GM19238 (cell line): ENCODE measurements at regions not wholly inside any gene's neighbourhood (a gene's known extent, or its start where the extent isn't known, plus 50 kb on each side); places are given as distances from the start of the nearest gene placed in this dataset.

Experiments
- DNase-seq: peaks from one replicate; pipeline ENCODE4 v3.0.0; 2011; ENCODE audit warnings: low spot score; ENCODE audit not compliant: insufficient read length

DNA sequence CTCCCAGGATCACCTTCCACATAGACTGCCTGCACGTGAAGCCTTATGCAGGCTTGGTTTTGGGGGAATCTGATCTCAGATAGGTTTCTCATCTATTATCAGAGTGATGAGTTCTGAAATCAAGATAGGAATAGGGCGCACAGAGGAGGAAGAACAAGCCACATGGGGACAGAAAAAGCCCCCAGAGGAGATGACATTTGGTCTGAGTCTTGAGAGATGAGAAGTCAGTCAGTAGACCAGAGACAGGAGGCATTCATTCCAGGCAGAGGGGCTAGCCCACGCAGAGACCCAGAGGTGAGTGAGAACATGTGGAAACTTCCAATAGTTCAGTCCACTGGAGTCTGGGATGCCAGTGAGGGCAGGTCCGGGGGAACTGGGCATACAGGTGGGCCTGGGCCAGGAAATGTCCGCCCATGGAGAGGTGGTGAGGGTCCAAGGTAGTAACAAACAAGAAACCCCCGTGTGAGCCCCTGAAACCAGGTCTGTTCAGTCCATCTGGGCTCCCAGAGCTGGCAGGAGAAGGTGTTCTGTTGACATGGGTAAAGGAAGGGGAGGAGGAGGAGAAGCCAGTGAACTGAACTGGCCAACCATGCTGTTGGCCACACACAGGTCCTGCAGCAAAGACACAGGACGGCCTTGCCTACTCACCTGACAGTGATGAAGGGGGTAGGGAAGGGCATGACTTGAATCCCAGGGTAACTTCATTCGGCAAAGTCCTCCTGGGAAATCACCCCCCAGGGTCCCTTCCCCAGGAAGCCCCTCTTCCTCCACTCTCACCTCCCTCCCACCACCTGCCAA lies 69.3 kb upstream of the SMNDC1 start:
- DNase-seq: no peak

DNA sequence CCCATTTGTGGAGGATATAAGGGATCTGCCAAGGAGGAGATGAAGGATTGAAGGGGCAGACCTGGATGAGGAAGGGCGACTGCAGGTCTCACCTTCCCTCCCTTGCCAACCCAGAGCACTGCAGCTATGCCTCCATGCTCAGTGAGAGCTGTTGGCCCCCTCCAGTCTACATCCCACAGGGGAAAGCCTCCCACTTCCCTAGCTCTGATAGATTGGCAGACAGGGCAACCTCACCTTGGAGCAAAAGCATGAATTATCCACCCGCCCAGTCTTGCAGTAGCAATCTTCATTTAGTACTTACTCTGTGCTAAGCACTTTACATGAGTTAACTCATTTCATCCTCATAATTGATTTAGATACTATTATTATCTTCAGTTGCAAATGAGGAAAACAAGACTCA lies 70.4 kb upstream of the SMNDC1 start:
- DNase-seq: no peak

DNA sequence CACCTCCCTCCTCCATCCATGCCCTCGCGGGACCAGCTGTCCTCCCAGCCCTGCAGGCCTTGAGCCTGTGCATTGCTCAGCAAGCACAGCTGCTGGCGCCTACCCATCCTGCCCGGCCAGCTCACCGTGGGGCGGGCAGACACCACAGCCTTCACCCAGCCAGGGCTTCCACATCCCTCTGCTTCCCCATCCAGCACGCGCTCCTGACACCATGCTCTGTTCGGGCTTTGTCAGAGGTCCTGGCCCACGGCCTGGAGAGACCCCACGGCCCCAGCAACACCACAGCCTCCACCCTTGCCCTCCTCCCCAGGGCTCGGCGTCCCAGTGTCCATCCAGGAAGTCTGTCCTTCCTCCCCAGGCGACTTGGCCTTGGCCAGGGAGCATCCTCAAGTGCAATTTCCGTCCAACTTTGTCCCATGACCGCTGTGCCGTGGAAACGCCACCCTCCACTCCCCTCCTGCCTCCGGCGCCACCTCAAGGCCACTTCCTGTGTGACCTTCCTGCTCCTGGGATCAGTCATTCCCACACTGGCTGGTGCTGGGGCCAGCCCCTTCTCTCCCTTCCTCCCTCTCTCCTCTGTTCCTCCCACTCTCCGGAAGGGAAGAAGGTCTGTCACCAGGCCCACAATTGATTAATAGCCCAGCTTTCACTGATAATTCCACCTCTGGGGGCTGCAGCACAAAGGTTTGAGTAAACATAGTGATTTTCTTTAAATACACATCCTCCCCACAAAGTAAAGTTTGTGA lies 71.5 kb upstream of the SMNDC1 start:
- no peak for DNase-seq

DNA sequence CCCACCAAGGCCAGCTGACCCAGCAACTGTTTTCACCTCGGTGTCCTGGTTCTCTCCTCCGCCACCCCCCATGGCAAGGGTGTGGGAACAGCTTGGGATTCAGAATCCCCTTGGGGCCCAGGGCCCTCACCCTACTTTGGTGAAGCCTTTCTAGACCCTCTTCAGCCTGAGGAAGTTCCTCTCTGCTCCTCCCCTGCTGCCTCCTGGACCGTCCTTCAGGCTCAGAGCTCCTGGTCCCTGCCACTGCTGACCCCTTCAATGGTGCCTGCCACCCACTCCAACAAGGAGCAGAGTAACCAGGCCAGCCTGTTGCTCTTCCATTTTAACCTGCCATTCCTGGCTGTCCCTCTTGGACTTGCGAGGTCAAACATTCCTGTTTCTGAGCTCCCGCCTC lies 72.0 kb upstream of the SMNDC1 start:
- no peak for DNase-seq

DNA sequence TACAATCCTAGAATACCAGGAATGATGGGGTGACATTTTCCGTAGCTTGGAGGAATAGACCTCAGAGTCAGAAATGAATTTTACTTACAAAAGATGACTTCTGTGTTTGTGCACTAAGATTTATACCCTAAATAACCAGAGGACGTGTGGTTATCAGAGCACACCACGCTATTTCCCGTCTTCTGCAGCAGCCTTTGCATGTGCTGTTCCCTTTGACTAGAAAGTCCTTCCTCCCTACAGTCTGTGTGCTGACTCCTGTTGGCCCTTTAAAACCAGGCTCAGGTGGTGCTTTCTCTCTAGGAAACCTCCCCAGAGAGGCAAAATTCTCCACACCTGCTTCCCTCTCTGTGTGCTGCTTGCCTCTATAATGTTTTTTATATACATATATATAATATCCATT lies 73.3 kb upstream of the SMNDC1 start:
- no peak for DNase-seq

DNA sequence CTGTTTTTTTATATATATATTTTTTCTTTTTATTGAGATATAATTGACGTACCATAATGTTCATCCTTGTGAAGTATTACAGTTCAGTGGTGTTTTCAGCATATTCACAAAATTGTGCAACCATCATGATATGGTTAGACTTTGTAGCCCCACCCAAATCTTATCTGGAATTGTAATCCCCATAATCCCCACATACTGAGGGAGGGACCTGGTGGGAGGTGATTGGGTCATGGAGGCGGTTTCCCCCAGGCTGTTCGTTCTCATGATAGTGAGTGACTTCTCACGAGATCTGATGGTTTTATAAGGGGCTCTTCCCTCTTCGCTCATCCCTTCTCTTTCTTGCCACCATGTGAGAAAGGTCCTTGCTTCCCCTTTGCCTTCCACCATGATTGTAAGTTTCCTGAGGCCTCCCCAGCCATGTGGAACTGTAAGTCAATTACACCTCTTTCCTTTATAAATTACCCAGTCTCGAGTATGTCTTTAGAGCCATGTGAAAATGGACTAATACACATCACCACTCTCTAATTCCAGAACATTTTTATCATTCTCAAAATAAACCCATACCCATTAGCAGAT lies 73.9 kb upstream of the SMNDC1 start:
- DNase-seq: no peak

DNA sequence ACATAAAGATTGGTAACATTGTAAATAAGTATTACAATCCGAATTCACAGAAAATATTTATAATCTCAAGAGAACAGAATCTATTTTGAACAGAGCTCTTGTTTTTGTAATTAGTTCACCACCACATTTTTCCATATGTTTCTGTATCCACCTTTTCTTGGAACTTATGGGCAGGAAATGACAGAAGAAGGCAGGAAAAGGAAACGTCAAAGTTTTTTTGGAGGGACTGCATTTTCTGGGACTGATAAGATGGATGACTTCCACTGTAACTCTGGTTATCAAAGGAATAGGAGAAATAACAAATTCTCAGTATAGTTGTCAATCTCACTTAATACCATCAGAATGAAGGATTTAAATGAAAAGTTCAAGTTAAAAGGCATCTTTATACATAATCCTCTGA lies 75.1 kb upstream of the SMNDC1 start:
- DNase-seq: no peak

DNA sequence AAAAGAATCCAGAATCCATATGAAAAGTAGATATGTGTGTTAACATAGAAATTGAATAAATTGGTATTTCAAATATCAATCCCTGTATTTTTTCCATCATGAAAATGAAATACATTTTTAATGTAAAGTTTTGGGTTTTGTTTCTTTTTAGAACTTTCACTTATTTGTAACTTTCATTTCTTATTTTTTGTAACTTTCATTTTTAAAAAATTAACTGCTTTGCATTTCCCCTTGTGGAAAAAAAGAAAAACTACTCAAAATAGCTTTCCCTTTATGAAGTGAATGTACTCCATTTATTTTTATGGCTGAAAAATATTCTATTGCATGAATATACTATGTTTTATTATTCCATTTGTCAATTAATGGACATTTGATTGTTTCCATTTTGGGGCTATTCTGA lies 75.6 kb upstream of the SMNDC1 start:
- no peak for DNase-seq

DNA sequence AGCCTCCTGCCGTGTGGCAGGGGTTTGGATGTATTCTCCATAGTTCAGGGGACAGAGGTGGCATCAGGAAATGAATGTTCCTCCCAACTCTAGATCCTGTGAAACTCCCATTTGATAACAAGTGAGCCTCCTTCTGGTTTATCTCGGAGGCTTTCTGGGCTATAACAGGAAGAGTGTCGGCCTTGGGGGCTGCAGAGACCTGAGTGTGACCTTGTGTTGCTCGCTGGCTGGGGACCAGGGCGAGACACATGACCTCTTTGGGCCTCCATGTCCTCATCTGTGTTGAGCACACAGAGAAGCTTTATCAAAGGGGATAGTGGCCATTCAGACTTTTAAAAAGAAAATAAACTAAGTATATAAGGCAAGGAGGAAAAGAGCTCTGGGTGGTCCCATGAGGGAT lies 78.0 kb upstream of the SMNDC1 start:
- DNase-seq: no peak

DNA sequence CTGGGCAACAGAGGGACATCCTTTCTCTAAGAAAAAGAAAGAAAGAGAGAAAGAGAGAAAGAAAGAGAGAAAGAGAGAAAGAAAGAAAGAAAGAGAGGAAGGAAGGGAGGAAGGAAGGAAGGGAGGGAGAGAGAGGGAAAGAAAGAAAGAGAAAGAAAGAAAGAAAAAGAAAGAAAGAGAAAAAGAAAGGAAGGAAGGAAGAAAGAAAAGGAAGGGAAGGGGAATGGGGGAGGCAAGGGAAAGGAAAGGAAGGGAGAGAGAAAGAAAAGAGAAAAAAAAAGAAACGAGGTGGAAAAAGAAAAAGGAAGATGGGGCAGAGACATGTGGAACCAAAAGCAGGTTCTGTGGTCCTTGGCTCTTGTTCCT lies 82.9 kb upstream of the SMNDC1 start:
- no peak for DNase-seq

DNA sequence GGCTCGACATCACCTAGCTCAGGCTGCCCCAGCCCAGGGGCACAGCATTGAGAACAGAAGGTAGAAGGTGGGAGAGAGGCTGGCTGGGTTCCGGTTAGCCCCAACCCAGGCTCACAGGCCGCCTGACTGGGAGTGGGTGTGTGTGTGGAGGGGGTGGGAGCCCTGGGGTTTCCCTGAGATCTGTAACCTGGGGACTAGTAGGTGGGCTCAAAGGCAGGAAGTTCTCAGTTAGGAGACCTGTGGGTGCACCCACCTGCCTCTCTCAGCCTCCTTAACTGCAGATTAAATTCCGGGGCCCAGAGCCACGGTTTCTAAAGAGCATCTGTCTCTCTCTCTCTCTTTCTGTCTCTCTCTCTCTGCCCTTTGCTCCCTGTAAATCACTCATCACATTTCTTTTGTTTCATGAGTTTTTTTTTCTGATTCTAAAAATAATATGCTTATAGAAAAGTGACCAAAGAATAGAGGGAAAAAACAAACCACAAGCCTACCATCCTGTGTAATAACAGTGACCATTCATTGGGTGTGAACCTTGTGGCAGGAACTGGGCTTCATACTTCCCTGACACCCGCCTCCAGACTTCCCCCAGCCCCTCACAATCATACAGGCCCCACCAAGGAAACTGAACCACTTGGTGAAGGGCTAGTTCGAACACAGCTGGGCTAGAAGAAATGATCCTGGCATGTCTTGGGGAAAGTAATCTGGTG lies 83.4 kb upstream of the SMNDC1 start:
- peak; percentile 68 for DNase-seq

DNA sequence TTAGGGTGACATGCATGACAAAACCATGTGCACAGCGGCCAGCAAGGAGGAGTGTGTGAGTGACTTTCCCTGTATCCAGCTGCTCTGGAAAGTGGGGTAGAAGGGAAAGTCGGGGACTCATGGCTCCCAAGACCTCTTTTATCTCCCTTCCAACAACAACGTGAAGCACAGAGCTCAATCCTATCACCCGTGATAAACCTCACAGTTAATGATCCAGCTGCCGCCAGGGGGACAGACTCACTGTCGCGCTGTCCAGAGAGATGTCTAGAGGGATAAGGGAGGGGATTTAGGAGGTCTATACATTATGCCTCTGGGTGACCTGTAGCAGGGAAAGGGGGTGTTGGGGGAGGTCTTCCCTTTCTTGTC lies 84.0 kb upstream of the SMNDC1 start:
- DNase-seq: no peak

DNA sequence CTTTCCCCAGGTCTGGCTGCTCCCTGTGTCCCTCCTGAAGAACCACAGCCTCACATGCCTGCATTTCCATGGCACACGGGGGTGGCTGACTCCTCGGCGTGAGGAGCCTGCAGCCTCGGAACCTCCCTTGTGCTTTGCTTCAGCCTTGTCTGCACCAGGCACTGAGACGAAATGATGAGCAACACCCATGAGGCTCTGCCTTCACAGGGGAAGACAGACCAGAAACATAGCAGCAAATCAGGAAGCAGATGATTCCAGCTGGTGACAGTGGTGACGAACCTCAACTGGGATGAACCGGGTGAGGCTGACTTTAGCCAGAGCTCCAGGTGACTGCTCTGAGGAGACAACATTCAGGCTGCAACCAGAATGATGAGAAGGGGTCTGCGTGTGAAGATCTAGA lies 84.5 kb upstream of the SMNDC1 start:
- no peak for DNase-seq

DNA sequence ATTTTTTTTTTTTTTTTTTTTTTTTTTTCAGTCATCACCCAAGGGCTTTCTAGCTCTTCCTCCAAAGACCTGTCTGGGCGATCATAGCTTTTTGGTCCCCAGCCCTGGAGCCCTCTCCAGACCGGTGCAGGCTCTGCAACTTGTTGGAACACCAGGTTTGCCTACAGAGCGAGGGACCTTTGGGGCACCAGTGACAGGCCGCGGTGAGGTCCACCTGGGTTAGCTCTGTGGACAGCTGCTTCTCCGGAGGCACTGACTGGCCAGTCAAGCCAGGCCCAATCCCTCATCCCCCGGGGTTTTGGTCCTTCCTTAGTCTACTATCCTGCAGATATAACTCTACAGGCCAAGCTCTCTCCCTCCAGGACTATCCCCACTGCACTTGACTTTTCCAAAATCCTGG lies 86.8 kb upstream of the SMNDC1 start:
- DNase-seq: no peak

DNA sequence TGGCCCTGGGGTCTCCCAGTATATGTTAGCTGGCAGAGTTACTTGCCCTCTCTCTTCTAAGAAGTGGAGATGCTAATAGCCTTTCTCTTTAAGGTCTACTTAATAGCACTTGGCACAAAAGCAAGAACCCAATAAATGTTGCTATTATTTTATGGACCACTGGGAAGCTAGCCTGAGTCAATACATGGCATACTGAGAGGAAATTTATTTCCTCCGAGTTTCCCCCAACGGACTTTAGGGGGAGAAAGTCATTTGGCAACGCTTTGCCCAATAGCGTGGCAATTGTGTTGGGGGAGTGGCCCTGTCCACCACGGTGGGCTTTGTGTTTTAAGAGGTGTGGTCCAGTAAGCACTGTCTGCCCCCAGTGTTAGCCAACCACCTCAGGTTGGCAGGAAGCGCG lies 87.4 kb upstream of the SMNDC1 start:
- no peak for DNase-seq

DNA sequence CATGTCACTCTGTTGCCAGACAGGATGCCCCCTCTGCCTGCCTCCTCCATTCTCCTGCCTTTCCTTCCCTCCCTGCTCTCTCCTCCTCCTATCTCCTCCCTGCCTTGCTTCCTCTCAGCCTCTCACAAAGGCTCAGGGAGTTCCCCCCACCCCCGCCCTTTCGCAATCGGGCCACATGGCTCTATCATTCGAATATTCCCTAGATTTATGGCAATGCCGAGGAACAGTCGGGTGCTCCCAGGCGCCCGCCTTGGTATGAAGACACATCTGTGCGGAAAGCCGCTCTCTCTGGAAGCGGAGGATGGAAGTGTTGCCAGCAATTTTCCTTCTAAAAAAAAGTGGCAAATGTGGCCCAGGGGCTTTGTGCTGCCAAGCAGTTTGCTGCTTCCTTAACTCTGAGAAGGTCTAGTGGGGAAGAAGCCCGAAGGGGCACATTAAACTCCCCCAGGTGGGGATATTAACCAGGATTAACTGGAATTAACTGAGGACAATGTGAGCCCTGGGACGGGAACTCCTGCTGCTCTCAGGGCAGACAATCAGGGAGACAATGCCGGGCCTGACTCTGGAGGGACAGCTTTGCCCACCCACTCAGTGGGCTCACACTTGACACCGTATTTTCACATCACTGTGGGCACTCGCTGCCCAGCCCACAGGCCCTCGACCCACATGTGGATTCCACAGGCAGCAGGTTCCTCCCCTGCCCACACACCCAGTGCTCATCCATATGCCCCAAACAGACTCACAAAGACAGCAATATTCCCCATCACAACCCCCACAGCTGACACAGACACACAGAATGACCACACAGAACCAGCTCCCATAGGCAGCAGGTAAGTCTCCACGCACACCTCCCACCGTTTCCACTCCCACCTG lies 88.4 kb upstream of the SMNDC1 start:
- no peak for DNase-seq

DNA sequence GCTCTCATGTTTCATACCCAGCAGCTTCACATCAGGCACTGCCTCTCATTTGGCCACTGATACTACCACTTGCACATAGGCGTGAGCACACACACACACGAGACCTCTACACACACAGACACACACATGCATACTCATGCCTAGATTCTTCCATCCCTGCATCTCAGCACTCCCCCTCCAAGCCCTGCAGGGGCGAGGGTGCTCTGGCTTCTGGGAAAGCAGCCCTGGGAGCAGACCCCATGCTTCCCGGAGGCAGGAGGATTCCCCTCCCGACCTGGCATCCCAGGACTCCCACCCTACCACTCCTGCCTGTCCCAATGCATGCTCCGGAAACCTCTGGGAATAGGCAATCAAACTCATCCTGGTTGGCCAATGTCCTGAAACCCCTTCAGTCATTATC lies 89.1 kb upstream of the SMNDC1 start:
- no peak for DNase-seq

DNA sequence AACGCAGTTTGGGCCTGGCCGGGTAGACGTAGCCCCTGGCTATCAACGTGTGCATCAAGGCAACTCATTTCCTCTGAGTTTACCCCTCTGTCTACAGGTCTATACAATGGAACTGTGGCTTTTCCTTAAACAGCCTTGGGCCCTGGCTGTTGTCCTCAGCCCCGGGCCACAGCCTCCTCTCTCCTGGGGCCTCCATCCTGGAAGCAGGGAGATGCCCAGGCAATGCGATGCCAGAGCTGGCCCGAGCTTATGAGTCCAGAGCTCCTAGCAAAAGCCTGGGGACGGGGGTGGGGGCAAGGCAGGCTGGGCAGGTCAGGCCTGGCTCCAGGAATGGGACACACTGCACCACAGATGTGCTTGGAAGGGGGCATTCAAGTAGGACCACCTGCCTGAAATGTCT lies 89.6 kb upstream of the SMNDC1 start:
- DNase-seq: no peak

DNA sequence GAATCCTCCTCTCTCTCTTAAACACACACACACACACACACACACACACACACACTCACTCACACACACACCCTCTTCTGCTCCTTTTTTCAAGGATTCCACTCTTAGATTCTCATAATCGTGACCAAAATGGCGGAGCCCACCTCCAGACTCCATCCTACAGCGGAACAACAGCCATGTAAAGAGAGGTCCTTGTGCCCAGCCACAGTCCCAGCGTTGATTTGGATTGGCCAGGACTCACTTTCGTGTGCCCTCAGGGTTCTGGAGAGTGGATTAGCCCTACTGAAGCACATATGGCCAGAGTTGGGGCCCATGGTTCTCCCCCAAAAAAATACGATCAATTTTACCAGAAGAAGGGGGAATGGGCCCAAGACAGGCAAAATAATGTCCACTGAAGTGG lies 90.2 kb upstream of the SMNDC1 start:
- DNase-seq: no peak

DNA sequence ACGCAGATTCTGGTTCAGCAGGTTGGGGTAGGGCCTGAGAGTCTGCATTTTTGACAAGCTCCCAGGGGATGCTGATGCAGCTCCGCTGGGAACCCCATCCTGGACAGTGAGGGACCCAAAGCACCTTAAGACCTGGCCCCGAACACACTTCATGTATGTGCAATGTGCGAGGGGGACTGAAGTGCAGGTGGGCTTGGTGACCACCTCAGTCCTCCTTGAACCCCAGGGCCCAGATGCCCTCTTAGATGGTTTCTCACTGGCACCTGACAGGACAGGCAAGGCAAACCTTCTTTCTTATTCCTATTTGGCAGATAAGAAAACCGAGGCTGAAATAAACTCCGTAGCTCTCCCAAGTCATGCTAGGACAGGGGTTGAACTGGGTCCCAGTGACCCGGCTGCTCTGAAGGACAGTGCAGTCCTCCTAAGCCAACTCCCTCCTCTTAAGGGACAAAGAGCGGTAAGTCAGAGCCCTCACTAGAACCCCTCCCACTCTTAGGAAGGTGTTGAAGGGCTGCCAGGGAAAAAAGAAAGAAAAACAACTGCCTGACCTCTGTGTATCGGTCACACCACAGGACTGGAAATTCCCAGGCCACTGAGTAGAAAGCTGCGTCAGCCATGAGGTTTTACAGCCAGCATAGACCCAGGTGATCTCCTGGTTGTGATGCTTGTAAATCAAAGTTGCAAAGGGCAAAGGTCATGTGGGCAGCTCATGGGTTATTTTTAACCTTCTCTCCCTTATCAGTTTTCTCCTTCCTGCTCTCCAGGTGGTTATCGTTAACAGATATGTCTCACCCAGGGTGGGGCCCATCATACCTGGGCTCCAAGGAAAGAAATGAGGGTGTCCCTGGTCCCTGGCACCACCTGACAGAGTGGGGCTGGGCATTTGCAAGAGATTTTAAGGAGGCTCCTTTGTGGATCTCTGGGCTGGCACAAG lies 90.9 kb upstream of the SMNDC1 start:
- DNase-seq: peak; percentile 60
